Midbrain (tissue), 1 donor: ENCODE measurements at regions not wholly inside any gene's neighbourhood (a gene's known extent, or its start where the extent isn't known, plus 50 kb on each side); places are given as distances from the start of the nearest gene placed in this dataset.

Source experiments
- DNase-seq: peaks from one replicate; lab custom pipeline; 2025; lab: John Stamatoyannopoulos, UW

DNA sequence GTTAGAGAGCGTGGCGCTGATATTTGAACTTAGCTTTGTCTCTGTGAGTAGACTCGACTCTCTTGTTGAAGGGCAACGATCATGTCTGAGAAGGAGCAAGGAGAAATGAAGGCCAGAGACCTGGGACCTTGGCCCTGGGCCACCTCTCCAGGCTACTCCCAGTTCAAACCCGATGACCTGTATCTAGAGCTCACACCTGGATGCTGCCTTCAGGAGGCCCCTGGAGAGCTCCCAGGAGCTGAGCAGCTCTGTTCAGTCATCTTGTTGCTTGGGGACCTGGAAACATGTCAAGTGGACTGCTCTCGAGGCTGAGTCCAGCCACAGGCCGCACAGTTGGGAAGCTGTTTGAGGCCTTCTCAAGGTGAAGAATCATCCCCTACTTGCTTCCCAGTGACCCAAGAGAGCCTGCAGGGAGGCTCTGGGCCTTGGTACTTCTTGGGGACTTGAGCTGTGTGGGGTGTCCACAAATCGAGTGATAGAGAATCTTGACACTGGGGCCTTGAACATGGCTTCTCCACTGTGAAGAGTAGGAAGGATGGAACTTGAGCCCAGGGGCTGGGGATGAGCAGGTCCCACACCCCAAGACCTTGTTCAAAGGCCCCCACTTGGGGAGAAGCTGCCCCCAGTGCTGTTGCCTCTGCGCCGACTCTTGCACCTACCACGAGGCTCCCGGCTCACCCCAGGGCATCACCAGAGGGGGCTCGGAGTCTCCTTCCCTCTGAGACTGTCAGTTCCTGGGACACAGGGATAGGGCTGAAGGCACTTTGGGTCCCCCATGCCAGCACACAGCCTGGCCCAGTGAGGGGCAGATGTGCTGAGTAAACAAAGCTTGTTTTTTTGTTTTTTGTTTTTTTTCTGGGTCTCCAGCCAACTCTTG is 112.1 kb downstream of the IRX5 start:
- no peak for DNase-seq

DNA sequence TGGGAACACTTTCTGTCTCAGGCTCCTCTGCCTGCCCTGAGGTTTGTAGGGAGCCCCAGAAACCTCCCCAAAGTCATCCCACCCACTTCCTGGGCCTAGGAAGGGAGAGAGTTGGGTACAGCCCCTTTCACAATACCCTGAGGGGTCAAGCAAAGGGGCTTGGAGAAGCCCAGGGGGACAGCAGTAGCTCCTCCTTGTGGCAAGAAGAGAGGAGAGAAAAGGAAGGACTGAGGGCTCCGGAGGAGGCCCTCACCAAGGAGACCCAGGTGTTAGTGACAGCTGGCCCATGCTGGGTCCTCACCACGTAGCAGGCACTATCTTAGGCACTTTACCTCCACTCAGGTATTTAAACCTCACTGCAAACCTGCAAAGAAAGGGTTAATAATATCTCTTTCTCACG is 112.8 kb downstream of the IRX5 start:
- DNase-seq = no peak

DNA sequence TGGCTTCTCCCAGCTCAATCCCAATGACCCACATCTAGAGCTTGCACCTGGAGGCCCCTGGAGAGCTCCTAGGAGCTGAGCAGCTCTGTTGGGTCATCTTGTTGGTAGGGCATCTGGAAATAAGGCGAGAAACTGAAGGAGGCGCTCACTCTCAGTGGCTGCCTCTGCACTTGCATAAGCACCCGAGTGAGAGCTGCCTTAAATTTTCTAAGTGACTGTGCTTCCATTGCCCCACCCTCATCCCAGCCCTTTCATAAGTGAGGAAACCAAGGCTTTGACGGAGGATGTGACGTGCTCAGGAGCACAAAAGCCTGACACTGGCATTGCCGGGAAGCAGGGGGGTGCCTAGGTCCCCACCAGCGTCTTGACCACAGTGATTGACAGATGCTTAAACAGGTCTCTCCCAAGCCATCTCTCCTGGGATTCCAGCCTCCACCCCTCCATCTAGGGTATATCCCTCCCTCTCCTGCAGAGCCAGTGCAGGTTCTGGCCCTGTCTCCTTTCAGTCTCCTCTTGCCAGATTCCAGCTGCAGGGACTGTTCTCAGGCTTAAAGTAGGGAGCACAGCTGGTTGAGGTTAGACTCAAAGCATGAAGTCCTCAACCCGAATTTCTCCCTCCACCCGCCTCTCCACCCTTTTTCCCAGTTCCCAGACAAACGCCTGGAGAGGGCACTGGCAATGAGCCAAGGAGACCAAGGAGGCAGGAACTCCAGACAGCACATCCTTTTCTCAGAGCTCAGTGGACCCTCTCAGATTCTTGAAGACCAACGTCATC is 113.7 kb downstream of the IRX5 start:
- no peak for DNase-seq

DNA sequence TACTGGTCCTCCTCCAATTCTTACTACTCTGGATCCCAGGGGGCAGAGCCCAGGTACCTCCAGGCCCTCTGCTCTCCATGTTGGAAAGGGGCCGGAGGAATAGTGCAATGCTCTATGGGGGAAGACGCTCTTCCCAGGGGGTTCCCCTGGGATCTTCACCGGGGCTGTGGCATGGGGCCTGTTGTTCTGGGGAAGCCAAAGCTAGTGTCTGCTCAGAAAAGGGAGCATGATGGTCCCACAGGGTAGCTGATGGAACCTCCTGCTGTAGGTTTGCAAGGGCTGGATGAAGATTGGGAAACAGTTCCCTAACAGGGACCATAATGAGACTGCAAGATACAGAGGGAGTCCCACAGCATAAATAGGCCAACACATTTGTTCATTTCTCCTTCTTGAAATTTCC is 114.7 kb downstream of the IRX5 start:
- no peak for DNase-seq

DNA sequence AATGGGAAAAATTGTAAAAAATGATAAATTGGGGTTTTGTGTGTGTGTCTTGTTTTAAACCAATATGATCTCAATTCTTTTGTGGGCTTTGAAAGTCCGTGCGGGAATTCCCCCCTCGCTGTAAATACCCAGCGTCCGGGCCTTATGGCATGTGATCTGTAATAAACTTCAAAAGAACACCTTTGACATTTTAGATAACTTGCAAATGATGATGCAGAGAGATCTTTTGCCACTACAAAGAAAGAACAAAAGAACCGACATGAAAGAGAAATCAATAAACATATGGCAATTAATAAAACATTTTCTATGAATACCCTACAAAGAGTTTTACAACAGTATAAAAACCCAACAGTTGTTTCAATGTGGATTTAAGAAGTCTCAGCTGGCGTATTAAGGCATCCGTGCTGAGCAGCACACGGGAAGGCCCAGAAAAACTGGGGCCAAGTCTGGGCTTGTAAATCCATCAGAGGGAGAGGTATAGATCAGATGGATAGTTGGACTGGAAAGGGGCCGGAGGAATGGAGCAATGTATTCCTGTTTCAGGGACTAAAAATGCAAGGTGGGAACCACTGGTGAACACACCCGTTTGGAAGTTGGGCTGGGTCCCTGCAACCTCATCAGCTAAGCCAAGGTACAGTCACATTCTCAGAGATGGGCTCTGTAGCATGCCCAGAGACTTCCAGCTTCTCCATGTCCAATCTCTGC is 115.2 kb downstream of the IRX5 start:
- no peak for DNase-seq

DNA sequence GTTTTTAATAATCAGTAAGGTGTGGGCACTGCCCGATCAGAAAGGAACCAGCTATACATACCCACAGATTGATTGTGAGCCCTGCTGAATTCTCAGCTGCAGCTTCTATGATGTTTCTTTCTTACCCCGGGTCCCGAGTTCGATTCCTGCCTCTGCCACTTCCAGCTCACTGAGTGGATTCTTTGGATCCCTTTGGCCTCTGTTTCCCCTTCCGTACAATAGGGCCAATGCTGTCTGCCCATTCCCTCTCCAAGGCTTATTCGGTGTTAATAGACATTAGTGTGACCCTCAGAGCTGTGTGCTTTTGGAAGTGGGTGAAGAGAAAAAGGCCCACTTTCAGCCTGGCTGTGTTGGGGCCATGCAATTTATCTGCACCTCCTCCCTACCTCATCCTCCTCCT is 115.8 kb downstream of the IRX5 start:
- no peak for DNase-seq

DNA sequence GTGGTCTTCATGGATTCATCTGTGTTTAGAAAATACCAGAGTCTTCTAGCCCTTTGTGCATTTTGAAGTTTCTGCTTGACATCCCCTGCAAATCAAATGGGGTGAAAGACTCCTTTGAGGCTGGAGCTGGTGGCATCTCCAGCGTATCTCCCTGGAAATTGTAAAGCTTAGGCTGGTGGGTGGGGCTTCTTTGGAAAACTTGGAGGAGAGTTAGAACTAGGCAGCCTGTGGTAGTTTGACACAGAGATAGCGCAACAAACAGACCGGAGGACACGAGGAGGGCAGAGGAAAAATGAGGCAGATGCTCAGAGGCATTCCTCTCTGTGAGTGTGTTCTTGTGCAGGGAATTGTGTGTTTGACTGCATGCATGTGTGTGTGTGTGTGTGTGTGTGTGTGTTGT is 116.3 kb downstream of the IRX5 start:
- DNase-seq = no peak

DNA sequence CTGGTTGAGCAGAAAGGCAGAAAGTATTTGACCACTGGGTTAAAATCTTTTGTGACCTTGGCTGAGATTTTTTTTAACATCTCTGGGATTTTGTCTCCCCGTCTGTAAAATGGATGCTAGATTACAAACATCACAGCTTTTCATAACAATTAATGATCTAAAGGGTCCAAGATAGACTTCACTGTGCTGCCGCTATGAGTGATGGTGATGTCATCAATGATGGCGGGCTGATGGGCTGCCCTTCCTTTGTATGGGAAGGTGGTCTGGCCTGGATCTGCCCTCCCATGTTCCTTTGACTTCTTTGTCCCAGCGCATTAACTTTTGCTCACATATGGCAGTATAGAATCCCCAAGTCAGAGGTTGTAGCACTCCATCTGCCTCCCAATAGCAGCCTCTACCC is 116.7 kb downstream of the IRX5 start:
- DNase-seq = no peak

DNA sequence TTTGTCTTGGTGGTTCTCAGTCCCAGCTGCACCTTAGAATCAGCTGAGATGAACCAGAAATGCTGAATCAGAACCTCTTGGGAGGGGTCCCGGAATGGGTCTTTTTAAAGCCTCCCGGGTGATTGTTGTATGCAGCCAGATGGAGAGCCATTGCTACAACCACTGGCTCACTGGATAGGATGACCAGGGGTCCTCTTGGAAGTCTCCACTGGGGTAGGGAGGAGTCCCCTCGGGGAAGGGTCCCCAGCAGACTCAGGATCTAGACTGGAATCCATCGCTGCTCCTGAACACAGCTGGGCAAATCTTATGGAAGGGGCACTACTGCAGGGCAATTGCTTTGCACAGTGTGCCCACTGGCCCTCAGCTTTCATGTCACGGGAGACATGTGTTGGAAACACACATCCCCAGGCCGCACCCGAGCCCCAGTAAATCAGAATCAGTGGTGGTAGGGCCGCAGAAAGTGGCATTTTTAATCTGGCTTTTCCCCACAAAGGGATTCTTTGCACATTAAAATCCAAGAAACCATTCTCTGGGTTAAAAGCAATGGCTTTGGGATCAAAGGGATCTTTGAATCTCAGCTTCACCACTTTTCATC is 117.3 kb downstream of the IRX5 start:
- DNase-seq = no peak

DNA sequence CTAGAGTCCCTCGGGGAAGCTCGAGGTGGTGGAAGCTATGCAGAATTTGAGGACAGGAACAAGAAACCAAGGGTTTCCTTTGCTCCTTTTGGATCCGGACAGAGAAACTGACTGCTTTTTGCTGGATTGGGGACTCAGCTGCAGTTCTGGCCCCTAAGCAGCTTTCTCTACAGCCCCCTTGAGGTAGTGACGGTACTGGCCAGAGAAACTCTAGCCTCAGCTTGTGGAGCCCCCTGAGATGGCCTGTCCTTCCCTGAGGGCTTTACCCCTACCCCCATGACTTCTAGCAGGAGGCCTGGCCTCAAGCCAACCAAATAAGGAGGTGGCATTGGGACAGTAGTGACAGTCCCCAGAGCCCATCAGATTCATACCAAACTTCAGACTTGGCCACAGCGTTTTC is 118.1 kb downstream of the IRX5 start:
- DNase-seq = no peak

DNA sequence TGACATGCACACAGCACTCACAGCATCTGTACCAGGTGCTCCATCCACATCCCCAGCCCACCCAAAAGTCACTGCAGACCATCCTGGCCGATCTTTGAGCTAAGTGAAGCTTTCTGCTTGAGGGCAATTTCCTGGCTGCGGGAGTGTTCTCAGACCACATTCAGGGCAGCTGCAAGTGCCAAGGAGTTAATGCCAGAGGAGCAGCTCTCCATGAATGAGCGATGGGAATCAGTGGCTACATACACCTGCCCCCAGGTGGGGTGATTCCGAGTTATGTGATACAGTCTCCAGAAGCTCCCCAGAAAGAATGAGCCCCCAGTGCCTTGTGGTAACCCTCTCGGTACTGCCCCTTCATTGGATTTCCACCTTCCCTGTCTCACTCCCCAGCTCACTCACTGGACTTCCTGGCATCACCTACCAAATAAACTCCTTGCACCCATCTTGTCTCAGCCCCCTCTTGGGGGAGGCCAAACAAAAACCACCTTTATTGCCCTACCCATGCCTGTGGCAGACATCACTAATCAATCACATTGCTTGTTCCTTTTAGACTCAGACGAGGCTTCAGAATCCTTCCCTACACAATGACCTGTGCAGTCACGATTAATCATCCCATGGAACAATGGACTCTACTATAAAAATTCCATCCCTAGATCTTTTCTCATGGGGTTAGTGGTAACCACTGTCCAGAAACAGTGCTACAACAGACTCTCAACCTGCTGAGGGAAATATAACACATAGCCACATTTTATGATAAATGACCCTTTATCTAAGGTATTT is 121.1 kb downstream of the IRX5 start:
- DNase-seq = no peak

DNA sequence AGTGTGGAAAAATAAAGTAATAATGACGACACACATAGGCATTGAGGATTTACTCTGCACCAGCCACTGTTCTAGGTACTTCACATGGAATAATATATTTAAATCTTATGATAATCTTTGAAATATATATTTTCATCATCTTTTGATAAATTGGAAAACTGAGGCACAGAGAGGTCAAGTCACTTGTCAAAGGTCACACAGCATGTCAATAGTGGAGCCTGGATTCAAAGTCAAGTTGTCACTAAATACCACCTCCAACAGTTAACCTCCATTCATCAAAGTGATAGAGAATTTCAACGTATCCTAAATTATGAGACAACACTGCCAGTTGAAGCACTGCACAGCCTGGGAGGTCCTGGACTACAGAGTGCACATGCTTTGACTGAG is 121.7 kb downstream of the IRX5 start:
- DNase-seq = no peak

DNA sequence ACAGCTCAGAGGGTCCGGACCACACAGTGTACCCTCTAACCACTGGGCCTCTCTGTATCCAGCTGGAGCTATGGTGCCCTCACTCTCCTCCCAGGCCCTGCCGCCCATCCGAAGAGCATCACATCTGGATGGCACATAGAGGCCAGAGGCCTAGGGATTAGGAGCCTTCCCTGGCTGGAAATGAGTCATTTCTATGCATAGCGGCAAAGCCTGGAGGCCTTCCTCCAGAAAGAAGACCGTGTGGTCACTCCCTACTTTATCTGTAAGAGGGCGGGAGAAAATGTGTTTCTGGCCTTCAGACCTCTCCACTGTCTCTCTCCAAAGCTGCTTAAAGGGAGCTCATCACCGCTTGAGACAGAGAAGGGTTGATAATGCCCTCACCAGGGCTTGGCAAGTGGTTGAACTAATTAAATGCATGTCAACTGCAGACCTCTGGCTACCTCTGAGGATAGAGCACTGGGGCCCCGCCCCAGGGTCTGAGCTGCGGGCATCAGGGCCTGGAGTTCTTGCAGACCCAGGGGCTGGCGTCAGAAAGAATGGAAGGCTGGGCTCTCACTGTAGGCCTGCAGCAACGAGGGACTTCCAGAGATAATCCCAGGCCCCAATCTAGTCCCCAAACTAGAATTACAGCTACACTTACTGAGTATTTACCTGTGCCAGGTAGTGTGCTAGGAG is 122.2 kb downstream of the IRX5 start:
- no peak for DNase-seq

DNA sequence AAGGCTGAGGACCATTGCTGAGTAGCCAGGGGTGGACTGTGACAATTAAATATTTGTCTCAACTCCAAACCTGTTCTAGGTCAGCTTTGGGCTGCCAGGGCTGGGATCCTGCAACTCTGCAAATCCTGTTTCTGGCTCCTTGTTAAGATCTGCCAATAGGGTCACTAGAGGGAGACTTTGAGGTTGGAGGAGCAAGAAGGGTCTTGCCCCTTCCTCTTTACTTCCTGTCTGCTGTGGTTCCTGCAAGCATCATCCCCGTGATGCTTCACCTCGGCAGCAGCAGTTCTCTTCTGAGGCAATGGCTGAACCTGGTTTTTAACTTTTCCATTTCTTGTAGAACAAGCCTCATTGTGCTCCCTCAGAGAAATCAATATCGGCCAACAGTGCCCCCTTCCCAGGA is 124.6 kb downstream of the IRX5 start:
- no peak for DNase-seq

DNA sequence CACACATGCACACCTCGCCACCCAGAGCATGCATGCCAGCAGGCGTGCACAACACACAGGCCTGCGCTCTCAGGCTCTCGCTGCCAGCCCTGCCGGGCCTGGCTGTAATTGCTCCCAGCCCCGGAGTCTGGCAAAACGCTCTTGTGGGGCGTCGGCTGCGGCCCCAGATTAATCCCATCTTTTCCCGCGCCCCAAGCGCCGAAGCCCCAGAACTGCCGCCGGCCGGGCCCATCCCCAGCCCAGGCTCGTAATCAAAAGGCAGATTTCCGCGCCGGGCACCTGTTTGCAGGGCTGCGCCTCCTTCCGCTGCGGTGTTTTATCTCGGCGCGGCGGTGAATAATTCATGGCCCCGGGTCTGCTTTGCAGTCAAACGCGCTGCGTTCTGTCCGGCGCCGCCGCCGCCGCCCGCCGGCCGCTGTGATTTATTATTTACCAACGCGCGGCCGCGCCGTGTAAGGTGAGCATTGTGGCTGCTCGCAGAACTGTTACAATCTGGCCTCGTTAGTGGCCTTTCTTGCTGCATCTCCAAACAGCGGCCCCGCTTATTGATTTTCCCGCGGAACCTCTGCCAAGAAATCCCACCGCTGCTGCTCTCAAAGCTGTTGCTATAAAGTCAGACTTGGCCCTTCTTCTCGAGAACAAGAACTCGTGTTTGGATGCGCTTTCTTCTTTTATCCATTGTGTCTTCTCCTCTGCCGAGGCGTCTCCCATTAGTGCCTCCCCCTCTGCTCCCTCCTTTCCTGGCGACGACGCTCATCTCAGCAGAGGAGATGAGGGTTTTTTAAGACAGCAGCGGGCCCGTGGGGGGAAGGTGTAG is 126.1 kb downstream of the IRX5 start:
- DNase-seq = no peak

DNA sequence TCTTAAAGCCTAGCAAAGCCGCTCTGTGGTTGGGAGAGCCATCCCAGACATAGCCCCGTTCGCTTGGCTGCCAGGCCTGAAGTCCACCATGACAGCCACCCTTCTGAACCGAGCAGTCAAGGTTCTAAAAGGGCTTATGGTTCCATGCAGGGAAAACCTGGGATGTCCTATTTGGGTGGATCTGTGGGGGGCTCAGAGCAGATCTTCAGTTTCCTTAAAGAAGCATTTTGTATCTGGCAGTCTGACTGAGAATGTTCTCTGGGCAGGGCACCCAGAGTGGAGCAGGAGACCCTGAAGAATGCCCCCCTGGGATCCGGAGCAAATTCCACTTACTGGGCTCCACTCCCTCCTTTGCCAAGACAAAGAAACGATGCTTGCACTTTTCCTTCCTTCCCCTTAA is 127.2 kb downstream of the IRX5 start:
- no peak for DNase-seq

DNA sequence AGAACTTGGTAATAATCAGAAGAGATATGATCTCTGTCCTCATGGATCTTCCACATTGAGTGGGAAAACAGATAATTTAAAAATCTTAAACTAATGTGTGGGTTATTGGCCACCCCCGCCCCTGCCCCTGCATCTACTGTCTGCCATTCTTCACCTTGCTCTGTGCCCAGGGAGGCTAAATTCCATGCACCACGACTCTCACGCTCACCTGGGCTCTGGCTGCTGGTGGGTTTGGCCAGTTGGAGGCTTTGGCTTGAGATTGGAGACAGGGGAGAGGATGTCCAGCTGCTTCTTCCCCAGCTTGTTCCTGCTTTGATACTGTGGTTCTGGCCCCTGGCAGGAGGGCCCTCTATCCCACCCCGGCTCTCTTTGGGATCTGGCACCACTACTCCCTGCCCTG is 127.9 kb downstream of the IRX5 start:
- no peak for DNase-seq

DNA sequence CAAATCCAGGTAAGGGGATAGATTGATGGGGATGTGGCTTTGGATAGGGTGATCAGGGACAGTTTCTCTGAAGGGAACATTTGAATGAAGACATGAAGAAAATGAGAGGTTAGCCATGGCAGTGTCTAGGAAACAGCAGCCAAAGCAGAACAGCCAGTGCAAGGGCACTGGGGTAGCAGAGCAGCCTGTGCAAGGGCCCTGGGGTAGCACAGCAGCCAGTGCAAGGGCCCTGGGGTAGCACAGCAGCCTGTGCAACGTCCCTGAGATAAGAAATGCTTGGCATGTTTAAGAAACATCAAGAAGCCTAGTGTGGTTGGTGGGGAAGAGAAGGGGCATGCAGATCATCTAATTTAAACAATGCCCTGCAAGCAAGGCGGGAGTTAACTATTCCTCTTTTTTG is 128.5 kb downstream of the IRX5 start:
- DNase-seq = no peak

DNA sequence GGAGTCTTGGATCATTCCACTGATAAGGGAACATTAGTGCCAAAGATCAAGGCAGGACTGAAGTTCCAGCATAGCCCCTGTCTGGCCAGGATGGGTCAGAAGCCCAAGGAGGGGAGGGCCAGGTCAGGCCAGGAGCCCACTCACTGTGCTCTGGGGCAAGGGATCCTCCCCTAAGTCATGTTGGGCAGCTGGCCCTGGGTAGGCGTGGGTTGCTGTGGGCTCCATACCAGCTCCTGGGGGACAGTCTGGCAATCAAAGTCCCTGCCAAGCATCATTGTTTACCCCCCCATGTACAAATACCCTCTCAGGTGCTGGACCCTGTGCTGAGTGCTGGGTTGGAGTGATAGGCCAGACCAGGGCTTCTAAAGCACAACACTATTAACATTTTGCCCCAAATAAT is 130.5 kb downstream of the IRX5 start:
- no peak for DNase-seq

DNA sequence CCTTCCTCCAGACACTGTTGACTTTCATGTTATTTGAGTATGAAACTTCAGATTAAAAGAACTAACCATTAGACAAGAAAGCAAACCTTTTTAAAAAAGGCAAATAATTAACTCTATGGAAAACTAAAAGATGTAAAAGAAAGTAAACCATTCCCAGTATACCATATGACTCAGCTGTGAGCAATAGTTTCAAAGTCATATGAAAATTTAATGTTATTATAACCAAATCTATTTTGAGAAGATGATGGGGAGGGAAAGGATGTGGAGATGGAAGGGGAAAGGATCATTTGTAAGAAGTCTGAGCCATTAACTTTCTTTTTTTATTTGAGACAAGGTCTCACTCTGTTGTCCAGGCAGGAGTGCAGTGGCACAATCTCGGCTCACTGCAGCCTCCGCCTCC is 131.8 kb downstream of the IRX5 start:
- DNase-seq = no peak
